ENCODE measurements at regions not wholly inside any gene's neighbourhood (a gene's known extent, or its start where the extent isn't known, plus 50 kb on each side); places are given as distances from the start of the nearest gene placed in this dataset.

DNA sequence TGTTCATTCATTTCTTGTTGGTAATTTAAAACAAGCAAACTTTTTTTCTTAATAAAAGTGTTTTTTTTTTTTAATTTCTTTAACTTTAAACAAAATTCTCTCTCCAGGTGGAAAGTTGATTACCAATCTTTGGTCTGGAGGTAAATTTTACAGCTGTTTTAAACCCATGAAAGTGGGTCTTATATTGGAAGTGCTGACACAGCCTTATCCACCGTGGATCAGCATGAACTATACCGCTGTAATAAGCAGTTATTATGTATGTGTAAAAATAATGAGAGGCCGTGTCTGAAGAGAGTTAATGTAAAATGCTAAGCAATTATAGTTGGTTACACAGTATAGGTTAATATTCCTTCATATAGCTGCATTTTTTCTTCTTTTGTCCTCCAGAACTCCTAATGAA lies 378.1 kb upstream of the ATP5MC3 start:
- POLR2A ChIA-PET: no interaction called here
- intact Hi-C loops (cut with micrococcal nuclease): no loop called here
- Histone ChIP-seq H3K4me3 (ENCODE audit: low read length) (no peak overlapping the region), H3K27me3 (ENCODE audit: control insufficient read depth in 2 of 2, insufficient read depth in 2 of 2, low read length in 2 of 2) (no peaks in the 10 kb centered on the region), H3K4me1 (ENCODE audit: control insufficient read depth in 2 of 2, insufficient read depth in 2 of 2, low read length in 2 of 2) (no peaks in the 10 kb centered on the region), H3K9me3 (ENCODE audit: control insufficient read depth in 2 of 3, low read length in 3 of 3) (no peaks in the 10 kb centered on the region), H3K36me3 (ENCODE audit: control insufficient read depth in 2 of 3, insufficient read depth in 3 of 3, low read length in 3 of 3) (no peaks in the 10 kb centered on the region), H3K27ac (ENCODE audit: low read depth, low read length) (no peak overlapping the region)
- ATAC-seq (no peak), DNase-seq (no peak)
- no peaks in the 10 kb centered on the region for H3K4me1 Mint-ChIP-seq
- no peak overlapping the region for H3K4me3 Mint-ChIP-seq
- no peaks in the 10 kb centered on the region for H3K36me3 Mint-ChIP-seq
- CTCF ChIA-PET: no interaction called here
- no peak overlapping the region for H3K27ac Mint-ChIP-seq
- peaks cover 8 to 34% (median 21%) of the 10 kb centered on the region in 5 donors for H3K27me3 Mint-ChIP-seq
- peaks cover 0 to 3% (median 0%) of the 10 kb centered on the region in 11 donors for H3K9me3 Mint-ChIP-seq

DNA sequence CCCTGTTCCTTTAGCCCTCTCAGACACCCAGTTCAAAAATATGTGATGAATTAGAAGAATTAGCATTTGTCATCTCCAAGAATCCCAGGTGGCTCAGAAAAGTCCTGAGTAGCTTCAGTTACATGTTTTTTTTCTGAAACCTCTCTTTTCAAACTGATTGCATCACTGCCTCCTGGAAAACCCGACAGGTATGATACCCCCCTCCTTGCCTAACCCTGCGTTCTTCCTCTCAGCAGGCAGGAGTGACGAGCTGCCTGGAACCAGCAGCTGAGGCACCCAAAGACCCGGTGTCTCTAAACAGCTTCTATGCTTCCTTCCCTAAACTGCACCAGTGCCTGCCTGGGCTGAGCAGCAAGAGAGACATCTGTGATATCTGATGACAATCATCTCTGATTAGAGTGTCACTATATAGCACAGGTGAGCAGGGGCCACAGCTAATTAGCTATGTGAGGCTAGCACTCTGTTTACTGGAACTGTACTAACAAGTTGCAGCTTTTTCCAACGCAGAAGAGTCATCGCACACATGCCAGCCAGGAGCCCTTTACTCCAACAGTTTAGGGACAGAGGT lies 376.4 kb upstream of the ATP5MC3 start:
- H3K27ac ChIP-seq (ENCODE audit: low read depth, low read length): no peak overlapping the region
- Mint-ChIP-seq H3K36me3 (no peaks in the 10 kb centered on the region), H3K9me3 (peaks cover 0 to 4% (median 0%) of the 10 kb centered on the region in 11 donors), H3K4me3 (no peak overlapping the region), H3K4me1 (no peaks in the 10 kb centered on the region), H3K27ac (no peak overlapping the region), H3K27me3 (peaks cover 8 to 48% (median 26%) of the 10 kb centered on the region in 5 donors)
- intact Hi-C loops (cut with micrococcal nuclease): no loop called here
- H3K36me3 ChIP-seq (ENCODE audit: control insufficient read depth in 2 of 3, insufficient read depth in 3 of 3, low read length in 3 of 3): no peaks in the 10 kb centered on the region
- H3K9me3 ChIP-seq (ENCODE audit: control insufficient read depth in 2 of 3, low read length in 3 of 3): no peaks in the 10 kb centered on the region
- no peaks in the 10 kb centered on the region for H3K4me1 ChIP-seq (ENCODE audit: control insufficient read depth in 2 of 2, insufficient read depth in 2 of 2, low read length in 2 of 2)
- ATAC-seq (no peak), DNase-seq (no peak)
- no peaks in the 10 kb centered on the region for H3K27me3 ChIP-seq (ENCODE audit: control insufficient read depth in 2 of 2, insufficient read depth in 2 of 2, low read length in 2 of 2)
- POLR2A ChIA-PET: no interaction called here
- no peak overlapping the region for H3K4me3 ChIP-seq (ENCODE audit: low read length)
- CTCF ChIA-PET: no interaction called here

DNA sequence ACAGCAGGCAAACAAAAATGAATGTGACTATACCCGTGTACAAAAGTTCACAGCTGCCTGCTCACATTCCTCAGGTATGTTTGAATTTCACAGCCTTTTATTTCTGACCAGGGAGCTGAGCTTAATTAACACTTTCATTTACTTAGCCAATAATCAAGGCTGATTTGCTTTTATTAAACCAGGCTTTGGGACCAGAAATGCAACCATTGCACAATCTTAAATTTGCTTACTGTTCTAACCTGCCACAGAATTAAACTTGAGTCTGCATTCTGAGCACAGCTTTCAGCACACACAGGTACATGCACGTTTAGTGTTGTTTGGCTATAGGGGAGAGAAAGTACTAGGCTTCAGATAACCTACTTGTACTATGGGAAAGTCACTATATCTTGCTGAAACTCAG lies 372.4 kb upstream of the ATP5MC3 start:
- H3K27me3 Mint-ChIP-seq: peaks cover 10 to 60% (median 37%) of the 10 kb centered on the region in 5 donors
- CTCF ChIA-PET: no interaction called here

DNA sequence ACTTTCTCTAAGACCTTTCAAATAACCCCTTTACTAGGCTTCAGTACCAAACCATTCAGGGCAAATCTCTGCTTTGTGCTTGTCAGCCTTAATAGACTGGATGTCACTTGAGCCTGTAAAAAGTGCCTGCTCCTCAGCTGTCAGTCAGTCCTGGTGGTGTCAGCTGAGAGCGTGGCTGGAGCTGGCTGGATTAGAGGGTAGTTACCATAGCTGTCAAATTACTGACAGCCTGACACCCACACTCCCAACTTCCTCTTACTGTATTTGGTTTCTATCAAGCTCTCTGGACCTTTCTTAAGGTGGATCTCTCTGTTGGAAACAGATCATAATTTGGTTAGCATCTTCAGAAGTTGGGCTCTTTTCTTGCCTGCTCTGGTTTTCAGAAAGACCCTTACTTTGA lies 371.4 kb upstream of the ATP5MC3 start:
- no peak overlapping the region for H3K27ac ChIP-seq (ENCODE audit: low read depth, low read length)
- H3K4me1 ChIP-seq (ENCODE audit: control insufficient read depth in 2 of 2, insufficient read depth in 2 of 2, low read length in 2 of 2): no peaks in the 10 kb centered on the region
- no peaks in the 10 kb centered on the region for H3K36me3 ChIP-seq (ENCODE audit: control insufficient read depth in 2 of 3, insufficient read depth in 3 of 3, low read length in 3 of 3)
- H3K9me3 ChIP-seq (ENCODE audit: control insufficient read depth in 2 of 3, low read length in 3 of 3): no peaks in the 10 kb centered on the region
- no peak overlapping the region for H3K4me3 Mint-ChIP-seq
- peaks cover 0 to 7% (median 2%) of the 10 kb centered on the region in 11 donors for H3K9me3 Mint-ChIP-seq
- H3K36me3 Mint-ChIP-seq: no peaks in the 10 kb centered on the region
- H3K27me3 ChIP-seq (ENCODE audit: control insufficient read depth in 2 of 2, insufficient read depth in 2 of 2, low read length in 2 of 2): no peaks in the 10 kb centered on the region
- ChIA-PET POLR2A (interaction anchor here (0.5 kb wide), 1 partner anchor 162 kb away, joined by 3 read pairs; no protein-coding TSS in a partner anchor), CTCF (no interaction called here)
- H3K4me3 ChIP-seq (ENCODE audit: low read length): no peak overlapping the region
- peak; percentile 56 for ATAC-seq
- H3K4me1 Mint-ChIP-seq: no peaks in the 10 kb centered on the region
- intact Hi-C loops (cut with micrococcal nuclease): no loop called here
- H3K27me3 Mint-ChIP-seq: peaks cover 9 to 57% (median 38%) of the 10 kb centered on the region in 5 donors
- DNase-seq: no peak
- H3K27ac Mint-ChIP-seq: no peak overlapping the region

More for the DNA sequence above, 372.4 kb upstream of the ATP5MC3 start:
- H3K27ac Mint-ChIP-seq: no peak overlapping the region
- DNase-seq (no peak), ATAC-seq (no peak)
- peaks cover 0 to 5% (median under 1%) of the 10 kb centered on the region in 11 donors for H3K9me3 Mint-ChIP-seq
- Histone ChIP-seq H3K4me1 (ENCODE audit: control insufficient read depth in 2 of 2, insufficient read depth in 2 of 2, low read length in 2 of 2) (no peaks in the 10 kb centered on the region), H3K36me3 (ENCODE audit: control insufficient read depth in 2 of 3, insufficient read depth in 3 of 3, low read length in 3 of 3) (no peaks in the 10 kb centered on the region), H3K27ac (ENCODE audit: low read depth, low read length) (no peak overlapping the region), H3K4me3 (ENCODE audit: low read length) (no peak overlapping the region), H3K9me3 (ENCODE audit: control insufficient read depth in 2 of 3, low read length in 3 of 3) (no peaks in the 10 kb centered on the region), H3K27me3 (ENCODE audit: control insufficient read depth in 2 of 2, insufficient read depth in 2 of 2, low read length in 2 of 2) (no peaks in the 10 kb centered on the region)
- H3K4me1 Mint-ChIP-seq: no peaks in the 10 kb centered on the region
- intact Hi-C loops (cut with micrococcal nuclease): no loop called here
- POLR2A ChIA-PET: no interaction called here
- H3K36me3 Mint-ChIP-seq: no peaks in the 10 kb centered on the region
- H3K4me3 Mint-ChIP-seq: no peak overlapping the region

DNA sequence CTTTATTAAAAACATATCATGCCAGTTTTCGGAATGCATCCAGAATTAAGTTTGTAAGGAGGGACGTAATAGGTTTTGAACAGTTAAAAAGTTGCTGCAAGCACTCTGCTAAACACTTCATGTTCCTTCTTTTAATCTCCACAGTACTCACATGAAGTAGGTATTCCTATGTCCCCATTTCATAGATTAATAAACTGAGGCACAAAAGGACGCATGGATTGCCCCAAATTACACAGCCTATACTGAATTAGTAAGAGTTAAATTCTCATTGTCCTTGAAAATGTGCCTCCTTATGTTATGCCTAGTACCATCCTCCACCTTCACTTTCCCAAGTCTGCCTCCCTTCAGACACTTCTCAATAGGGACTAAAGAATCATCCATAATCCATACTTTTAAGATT lies 358.9 kb upstream of the ATP5MC3 start:
- peaks cover 0 to 14% (median 0%) of the 10 kb centered on the region in 5 donors for H3K27me3 Mint-ChIP-seq

DNA sequence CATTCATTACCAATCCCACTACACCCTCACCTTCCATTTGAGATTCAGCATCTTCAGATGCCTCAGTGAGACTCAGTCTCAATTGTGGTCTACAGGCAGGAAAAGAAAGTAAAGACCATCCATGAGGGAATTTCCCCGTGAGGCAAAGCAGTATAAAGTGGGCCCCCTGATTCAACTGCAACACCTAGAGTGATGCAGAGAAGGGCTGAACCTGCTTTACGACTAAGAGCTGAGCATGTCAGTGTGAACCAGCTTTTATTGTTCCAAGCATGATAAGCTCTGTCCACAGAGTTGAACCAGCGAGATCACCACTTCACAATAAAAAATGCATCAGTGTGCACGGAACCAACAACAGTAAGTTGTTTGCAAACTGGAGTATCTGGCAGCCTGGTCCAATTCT lies 357.6 kb upstream of the ATP5MC3 start:
- H3K4me1 Mint-ChIP-seq: peaks cover 0 to 3% (median 0%) of the 10 kb centered on the region in 7 donors
- CTCF ChIA-PET: no interaction called here
- Histone ChIP-seq H3K27ac (ENCODE audit: low read depth, low read length) (no peak overlapping the region), H3K36me3 (ENCODE audit: control insufficient read depth in 2 of 3, insufficient read depth in 3 of 3, low read length in 3 of 3) (no peaks in the 10 kb centered on the region), H3K4me3 (ENCODE audit: low read length) (no peak overlapping the region), H3K9me3 (ENCODE audit: control insufficient read depth in 2 of 3, low read length in 3 of 3) (no peaks in the 10 kb centered on the region), H3K27me3 (ENCODE audit: control insufficient read depth in 2 of 2, insufficient read depth in 2 of 2, low read length in 2 of 2) (no peaks in the 10 kb centered on the region), H3K4me1 (ENCODE audit: control insufficient read depth in 2 of 2, insufficient read depth in 2 of 2, low read length in 2 of 2) (no peaks in the 10 kb centered on the region)
- no peaks in the 10 kb centered on the region for H3K36me3 Mint-ChIP-seq
- H3K27ac Mint-ChIP-seq: no peak overlapping the region
- H3K4me3 Mint-ChIP-seq: no peak overlapping the region
- H3K27me3 Mint-ChIP-seq: peaks cover 0 to 14% (median 0%) of the 10 kb centered on the region in 5 donors
- POLR2A ChIA-PET: no interaction called here
- intact Hi-C loops (cut with micrococcal nuclease): no loop called here
- peaks cover 0 to 18% (median 7%) of the 10 kb centered on the region in 11 donors for H3K9me3 Mint-ChIP-seq
- DNase-seq: no peak
- no peak for ATAC-seq

More for the DNA sequence above, 358.9 kb upstream of the ATP5MC3 start:
- Histone ChIP-seq H3K4me1 (ENCODE audit: control insufficient read depth in 2 of 2, insufficient read depth in 2 of 2, low read length in 2 of 2) (no peaks in the 10 kb centered on the region), H3K9me3 (ENCODE audit: control insufficient read depth in 2 of 3, low read length in 3 of 3) (no peaks in the 10 kb centered on the region), H3K27me3 (ENCODE audit: control insufficient read depth in 2 of 2, insufficient read depth in 2 of 2, low read length in 2 of 2) (no peaks in the 10 kb centered on the region), H3K4me3 (ENCODE audit: low read length) (no peak overlapping the region), H3K27ac (ENCODE audit: low read depth, low read length) (no peak overlapping the region), H3K36me3 (ENCODE audit: control insufficient read depth in 2 of 3, insufficient read depth in 3 of 3, low read length in 3 of 3) (no peaks in the 10 kb centered on the region)
- no peaks in the 10 kb centered on the region for H3K36me3 Mint-ChIP-seq
- no peak overlapping the region for H3K4me3 Mint-ChIP-seq
- ChIA-PET POLR2A (no interaction called here), CTCF (no interaction called here)
- H3K9me3 Mint-ChIP-seq: peaks cover 0 to 24% (median 10%) of the 10 kb centered on the region in 11 donors
- no peak for ATAC-seq
- H3K4me1 Mint-ChIP-seq: peaks cover 0 to 3% (median 0%) of the 10 kb centered on the region in 7 donors
- no peak for DNase-seq
- intact Hi-C loops (cut with micrococcal nuclease): no loop called here
- H3K27ac Mint-ChIP-seq: no peak overlapping the region

DNA sequence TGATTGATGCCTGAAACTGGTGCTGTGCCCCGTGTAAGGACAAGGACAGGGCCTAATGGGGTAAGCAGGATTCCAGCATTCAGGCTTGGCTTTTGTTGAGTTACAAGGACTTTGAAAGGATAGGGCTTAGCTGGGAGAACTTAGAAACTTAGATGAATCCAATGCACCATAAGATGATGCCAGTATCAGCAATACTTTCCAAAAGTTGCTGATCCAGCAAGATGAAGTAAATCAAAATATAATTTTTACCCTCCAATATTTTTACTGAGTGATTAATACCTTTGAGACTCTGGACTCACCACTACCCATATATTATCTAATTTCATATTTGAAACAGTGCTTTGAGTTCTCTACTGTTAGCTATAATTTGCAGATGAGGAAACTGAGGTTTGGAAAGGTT lies 354.5 kb upstream of the ATP5MC3 start:
- H3K9me3 Mint-ChIP-seq: peaks cover 0 to 14% (median 7%) of the 10 kb centered on the region in 11 donors
- no peak overlapping the region for H3K4me3 Mint-ChIP-seq
- Histone ChIP-seq H3K4me3 (ENCODE audit: low read length) (no peak overlapping the region), H3K27ac (ENCODE audit: low read depth, low read length) (no peak overlapping the region), H3K36me3 (ENCODE audit: control insufficient read depth in 2 of 3, insufficient read depth in 3 of 3, low read length in 3 of 3) (no peaks in the 10 kb centered on the region), H3K9me3 (ENCODE audit: control insufficient read depth in 2 of 3, low read length in 3 of 3) (no peaks in the 10 kb centered on the region), H3K27me3 (ENCODE audit: control insufficient read depth in 2 of 2, insufficient read depth in 2 of 2, low read length in 2 of 2) (no peaks in the 10 kb centered on the region), H3K4me1 (ENCODE audit: control insufficient read depth in 2 of 2, insufficient read depth in 2 of 2, low read length in 2 of 2) (no peaks in the 10 kb centered on the region)
- intact Hi-C loops (cut with micrococcal nuclease): no loop called here
- CTCF ChIA-PET: no interaction called here
- peaks cover 0 to 14% (median 0%) of the 10 kb centered on the region in 5 donors for H3K27me3 Mint-ChIP-seq
- DNase-seq (no peak), ATAC-seq (no peak)
- POLR2A ChIA-PET: interaction anchor here (0.5 kb wide), 1 partner anchor 11 kb away, joined by 3 read pairs; no protein-coding TSS in a partner anchor
- H3K27ac Mint-ChIP-seq: no peak overlapping the region
- H3K36me3 Mint-ChIP-seq: no peaks in the 10 kb centered on the region
- peaks cover 0 to 3% (median 0%) of the 10 kb centered on the region in 7 donors for H3K4me1 Mint-ChIP-seq

All from naive thymus-derived CD4-positive, alpha-beta T cell (primary cell).